ENCODE measurements at regions not wholly inside any gene's neighbourhood (a gene's known extent, or its start where the extent isn't known, plus 50 kb on each side); places are given as distances from the start of the nearest gene placed in this dataset.

DNA sequence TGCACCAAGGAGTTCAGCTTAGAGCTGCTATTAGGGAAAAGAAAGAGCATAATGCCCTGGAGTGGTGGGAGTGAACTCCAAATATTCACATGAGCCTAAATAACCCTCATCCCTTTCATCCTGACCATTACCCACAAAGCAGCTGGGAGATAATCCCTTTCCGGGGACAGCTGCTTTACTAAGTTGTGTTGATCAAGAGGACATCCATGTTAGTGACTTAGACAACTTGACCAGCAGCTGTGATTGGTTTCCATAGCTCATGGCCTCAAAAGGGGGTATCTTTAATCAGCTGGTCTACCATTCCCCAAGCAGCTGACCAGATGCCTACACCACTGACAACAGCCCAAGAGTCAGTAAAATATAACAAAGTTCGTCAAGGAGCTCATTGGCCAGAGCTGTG lies 75.8 kb upstream of the LY86 start:
- no peak overlapping the region for H3K27ac ChIP-seq
- no peak for TF ChIP-seq EZH2phosphoT487 (IDR thresholded peaks at IDR 0.05; ENCODE audit: insufficient read depth, low read depth)
- no peak for TF ChIP-seq EZH2 (IDR thresholded peaks at IDR 0.05; ENCODE audit: insufficient read depth, poor library complexity, severe bottlenecking)

DNA sequence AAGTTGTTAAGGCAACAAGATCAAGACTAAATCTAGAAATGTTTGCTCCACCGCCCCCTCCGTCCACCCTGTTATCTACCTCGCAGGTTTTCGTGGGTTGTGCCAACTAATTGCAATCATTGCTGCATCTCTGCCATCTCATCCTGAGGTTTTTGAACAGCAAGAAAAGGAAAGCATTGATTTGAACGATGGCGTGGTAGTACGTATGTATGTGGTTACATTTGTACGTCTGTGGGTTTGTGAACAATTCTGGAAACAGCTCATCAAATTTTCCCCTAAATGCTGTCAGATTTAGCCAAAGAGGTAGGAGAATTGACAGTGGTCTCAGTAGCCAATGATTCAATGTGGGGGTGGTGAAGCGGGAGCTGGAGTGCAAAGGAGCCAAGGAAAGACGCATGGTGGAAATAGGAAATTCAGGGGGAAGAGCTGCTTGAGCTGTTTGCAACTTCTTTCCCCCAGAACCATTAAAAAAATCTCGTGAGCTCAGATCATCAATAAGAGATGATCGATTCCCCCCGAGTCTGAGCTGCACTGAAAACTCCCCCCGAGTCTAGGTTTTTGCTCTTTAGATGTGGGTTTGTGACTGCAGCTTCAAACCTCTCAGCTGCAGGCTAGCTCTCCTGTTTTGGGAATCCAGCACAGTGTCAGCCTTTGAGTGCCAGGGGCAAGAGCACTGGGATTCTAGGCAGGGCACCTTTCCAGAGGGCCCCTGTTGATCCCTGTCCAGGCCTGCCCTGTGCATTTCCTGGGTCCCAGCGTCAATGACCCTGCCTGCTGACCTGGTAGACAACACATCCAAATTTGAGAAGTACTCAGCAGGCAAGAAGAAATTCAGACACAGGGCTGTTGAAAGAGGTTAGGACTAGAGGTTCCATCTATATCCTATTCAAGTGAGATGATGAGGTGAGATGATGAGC lies 72.6 kb upstream of the LY86 start:
- no peaks in the 10 kb centered on the region for H3K4me1 ChIP-seq (ENCODE audit: insufficient read depth)
- 57 to 59% methylated on average over 15 of the region's 15 CpGs for WGBS, 2 experiments (ENCODE audit: low coverage in 1 of 2, low lambda C conversion rate in 2 of 2, missing lambda C conversion rate in 2 of 2)
- no peaks in the 10 kb centered on the region for H3F3A ChIP-seq (ENCODE audit: insufficient read depth)
- no peak for DNase-seq
- no peaks in the 10 kb centered on the region for H3K36me3 ChIP-seq (ENCODE audit: low read depth)
- H4K20me1 ChIP-seq (ENCODE audit: insufficient read depth): no peaks in the 10 kb centered on the region
- no peak overlapping the region for H3K4me2 ChIP-seq (ENCODE audit: unreplicated experiment)
- TF ChIP-seq EZH2phosphoT487 (IDR thresholded peaks at IDR 0.05; ENCODE audit: insufficient read depth, low read depth): no peak
- TF ChIP-seq EZH2 (IDR thresholded peaks at IDR 0.05; ENCODE audit: insufficient read depth, poor library complexity, severe bottlenecking): no peak
- no peaks in the 10 kb centered on the region for H3K9me2 ChIP-seq (ENCODE audit: insufficient read depth)
- H3K4me3 ChIP-seq: no peak overlapping the region
- no peak overlapping the region for H3K27ac ChIP-seq
- H3K9ac ChIP-seq: no peak overlapping the region
- no peak overlapping the region for H2AFZ ChIP-seq
- H3K9me3 ChIP-seq (ENCODE audit: low read depth): no peaks in the 10 kb centered on the region
- H3K27me3 ChIP-seq (replicated peaks; ENCODE audit: insufficient read depth): no peaks in the 10 kb centered on the region
- in situ Hi-C loops (cut with MboI): no loop called here
- no peaks in the 10 kb centered on the region for H3K79me2 ChIP-seq (ENCODE audit: insufficient read depth)

More for the DNA sequence above, 75.8 kb upstream of the LY86 start:
- H3K36me3 ChIP-seq (ENCODE audit: low read depth): no peaks in the 10 kb centered on the region
- no peaks in the 10 kb centered on the region for H3K9me2 ChIP-seq (ENCODE audit: insufficient read depth)
- in situ Hi-C loops (cut with MboI): no loop called here
- no peak overlapping the region for H2AFZ ChIP-seq
- no peaks in the 10 kb centered on the region for H3K27me3 ChIP-seq (replicated peaks; ENCODE audit: insufficient read depth)
- 47 to 50% methylated on average over 2 of the region's 2 CpGs for WGBS, 2 experiments (ENCODE audit: low coverage in 1 of 2, low lambda C conversion rate in 2 of 2, missing lambda C conversion rate in 2 of 2)
- DNase-seq: no peak
- no peak overlapping the region for H3K4me2 ChIP-seq (ENCODE audit: unreplicated experiment)
- no peaks in the 10 kb centered on the region for H3K9me3 ChIP-seq (ENCODE audit: low read depth)
- H3F3A ChIP-seq (ENCODE audit: insufficient read depth): no peaks in the 10 kb centered on the region
- no peak overlapping the region for H3K9ac ChIP-seq
- no peaks in the 10 kb centered on the region for H3K79me2 ChIP-seq (ENCODE audit: insufficient read depth)
- H3K4me3 ChIP-seq: no peak overlapping the region
- H4K20me1 ChIP-seq (ENCODE audit: insufficient read depth): no peaks in the 10 kb centered on the region
- no peaks in the 10 kb centered on the region for H3K4me1 ChIP-seq (ENCODE audit: insufficient read depth)

GRCh38 chr6:6516666-6517458 lies 71.7 kb upstream of the LY86 start:
- no peak overlapping the region for H3K27ac ChIP-seq
- no peaks in the 10 kb centered on the region for H3K9me2 ChIP-seq (ENCODE audit: insufficient read depth)
- H2AFZ ChIP-seq: no peak overlapping the region
- no peak overlapping the region for H3K9ac ChIP-seq
- no peak for DNase-seq
- H3F3A ChIP-seq (ENCODE audit: insufficient read depth): no peaks in the 10 kb centered on the region
- in situ Hi-C loops (cut with MboI): no loop called here
- no peaks in the 10 kb centered on the region for H3K36me3 ChIP-seq (ENCODE audit: low read depth)
- H3K79me2 ChIP-seq (ENCODE audit: insufficient read depth): no peaks in the 10 kb centered on the region
- no peaks in the 10 kb centered on the region for H3K27me3 ChIP-seq (replicated peaks; ENCODE audit: insufficient read depth)
- TF ChIP-seq EZH2 (IDR thresholded peaks at IDR 0.05; ENCODE audit: insufficient read depth, poor library complexity, severe bottlenecking) (no peak), EZH2phosphoT487 (IDR thresholded peaks at IDR 0.05; ENCODE audit: insufficient read depth, low read depth) (no peak)
- H4K20me1 ChIP-seq (ENCODE audit: insufficient read depth): no peaks in the 10 kb centered on the region
- H3K4me3 ChIP-seq: no peak overlapping the region
- no peaks in the 10 kb centered on the region for H3K9me3 ChIP-seq (ENCODE audit: low read depth)
- H3K4me2 ChIP-seq (ENCODE audit: unreplicated experiment): no peak overlapping the region
- 3 to 4% methylated on average over 11 of the region's 11 CpGs for WGBS, 2 experiments (ENCODE audit: low coverage in 1 of 2, low lambda C conversion rate in 2 of 2, missing lambda C conversion rate in 2 of 2)
- H3K4me1 ChIP-seq (ENCODE audit: insufficient read depth): no peaks in the 10 kb centered on the region

- Histone ChIP-seq H3K9me2 (ENCODE audit: insufficient read depth) (no peaks in the 10 kb centered on the region), H3K79me2 (ENCODE audit: insufficient read depth) (no peaks in the 10 kb centered on the region), H4K20me1 (ENCODE audit: insufficient read depth) (no peaks in the 10 kb centered on the region), H3K4me2 (ENCODE audit: unreplicated experiment) (no peak overlapping the region), H3K27ac (no peak overlapping the region), H3K9ac (no peak overlapping the region), H3F3A (ENCODE audit: insufficient read depth) (no peaks in the 10 kb centered on the region), H2AFZ (no peak overlapping the region), H3K36me3 (ENCODE audit: low read depth) (no peaks in the 10 kb centered on the region), H3K4me3 (no peak overlapping the region), H3K9me3 (ENCODE audit: low read depth) (no peaks in the 10 kb centered on the region), H3K27me3 (replicated peaks; ENCODE audit: insufficient read depth) (no peaks in the 10 kb centered on the region), H3K4me1 (ENCODE audit: insufficient read depth) (no peaks in the 10 kb centered on the region)
- in situ Hi-C loops (cut with MboI): no loop called here
- DNase-seq: no peak
- WGBS, 2 experiments (ENCODE audit: low coverage in 1 of 2, low lambda C conversion rate in 2 of 2, missing lambda C conversion rate in 2 of 2): 27 to 29% methylated on average over 7 of the region's 7 CpGs
- TF ChIP-seq EZH2phosphoT487 (IDR thresholded peaks at IDR 0.05; ENCODE audit: insufficient read depth, low read depth) (no peak), EZH2 (IDR thresholded peaks at IDR 0.05; ENCODE audit: insufficient read depth, poor library complexity, severe bottlenecking) (no peak)
Observed at GRCh38 chr6:6518631-6519427, 69.7 kb upstream of the LY86 start.
